Subcutaneous abdominal adipose tissue (tissue), 5 donors: ENCODE measurements at regions not wholly inside any gene's neighbourhood (a gene's known extent, or its start where the extent isn't known, plus 50 kb on each side); places are given as distances from the start of the nearest gene placed in this dataset.

Experiments used
- H3K27ac ChIP-seq: one replicate; pipeline ENCODE4 v1.7.0; 2013; ENCODE audit warnings: low read depth, mild to moderate bottlenecking, inconsistent platforms, low read length, moderate library complexity
- H3K27me3 ChIP-seq, 5 donors: one replicate each; pipeline ENCODE4 v1.7.0; 2013; ENCODE audit warnings: low read length in 5 of 5, inconsistent platforms in 1 of 5; ENCODE audit not compliant: control insufficient read depth in 5 of 5, insufficient read depth in 4 of 5
- H3K36me3 ChIP-seq, 5 donors: one replicate each; pipeline ENCODE4 v1.7.0; 2013; ENCODE audit warnings: low read length in 5 of 5; ENCODE audit not compliant: control insufficient read depth in 5 of 5, insufficient read depth in 5 of 5
- H3K4me1 ChIP-seq, 5 donors: one replicate each; pipeline ENCODE4 v1.7.0; 2013; ENCODE audit warnings: low read length in 5 of 5, mild to moderate bottlenecking in 3 of 5, moderate library complexity in 1 of 5; ENCODE audit not compliant: control insufficient read depth in 5 of 5, insufficient read depth in 5 of 5
- H3K4me3 ChIP-seq, 5 donors: one replicate each; pipeline ENCODE4 v1.7.0; 2013; ENCODE audit warnings: low read length in 5 of 5, low read depth in 1 of 5
- H3K9ac ChIP-seq, 5 donors: one replicate each; pipeline ENCODE4 v1.7.0; 2013; ENCODE audit warnings: low read length in 5 of 5, mild to moderate bottlenecking in 4 of 5, moderate library complexity in 3 of 5
- H3K9me3 ChIP-seq, 5 donors: one replicate each; pipeline ENCODE4 v1.7.0; 2013; ENCODE audit warnings: low read length in 5 of 5; ENCODE audit not compliant: control insufficient read depth in 5 of 5
- donor health status: healthy.
- donor health status: healthy.
- donor health status: healthy.
- donor health status: healthy.
- donor health status: healthy.

DNA sequence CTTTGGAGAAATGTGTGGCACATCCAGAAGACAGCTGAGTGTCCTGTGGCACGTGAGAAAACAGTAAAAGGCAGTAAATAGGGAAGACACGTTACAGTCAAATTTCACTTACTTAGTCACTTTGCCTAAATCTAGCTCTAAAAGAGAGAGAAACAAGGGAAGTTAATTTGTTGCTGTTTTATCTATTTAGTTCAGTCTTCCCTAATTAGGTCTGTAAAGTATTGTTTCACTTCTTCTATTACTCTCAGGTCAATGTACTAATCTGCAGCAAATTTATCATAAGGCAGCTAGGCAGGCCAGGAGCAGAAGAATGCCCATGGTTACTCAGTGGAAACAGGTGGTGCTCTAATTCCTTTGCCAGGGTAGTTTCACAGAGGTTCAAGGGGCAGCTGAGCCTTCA lies 124.3 kb upstream of the CNR1 start:
- H3K27ac ChIP-seq = no peak overlapping the region

GRCh38 chr6:88287696-88288095 lies 121.5 kb upstream of the CNR1 start:
- no peaks in the 10 kb centered on the region for H3K27me3 ChIP-seq
- H3K9me3 ChIP-seq = peaks cover 6 to 22% (median 11%) of the 10 kb centered on the region in 5 donors
- H3K4me3 ChIP-seq = no peak overlapping the region
- H3K27ac ChIP-seq = no peak overlapping the region
- no peak overlapping the region for H3K9ac ChIP-seq
- no peaks in the 10 kb centered on the region for H3K4me1 ChIP-seq
- H3K36me3 ChIP-seq = no peaks in the 10 kb centered on the region

More for the DNA sequence above, 124.3 kb upstream of the CNR1 start:
- Histone ChIP-seq H3K4me1 (no peaks in the 10 kb centered on the region), H3K36me3 (no peaks in the 10 kb centered on the region), H3K4me3 (no peak overlapping the region), H3K9me3 (peaks cover 3 to 22% (median 9%) of the 10 kb centered on the region in 5 donors), H3K9ac (no peak overlapping the region), H3K27me3 (no peaks in the 10 kb centered on the region)

GRCh38 chr6:88276331-88276730 lies 110.2 kb upstream of the CNR1 start:
- H3K9ac ChIP-seq = no peak overlapping the region
- H3K27ac ChIP-seq = no peak overlapping the region
- peaks cover 0 to 4% (median 0%) of the 10 kb centered on the region in 5 donors for H3K9me3 ChIP-seq
- H3K4me3 ChIP-seq = no peak overlapping the region
- H3K4me1 ChIP-seq = no peaks in the 10 kb centered on the region
- no peaks in the 10 kb centered on the region for H3K27me3 ChIP-seq
- no peaks in the 10 kb centered on the region for H3K36me3 ChIP-seq

- peaks cover 0 to 3% (median 0%) of the 10 kb centered on the region in 5 donors for H3K27me3 ChIP-seq
- no peak overlapping the region for H3K4me3 ChIP-seq
- H3K9ac ChIP-seq = no peak overlapping the region
- H3K27ac ChIP-seq = no peak overlapping the region
- no peaks in the 10 kb centered on the region for H3K36me3 ChIP-seq
- no peaks in the 10 kb centered on the region for H3K4me1 ChIP-seq
- no peaks in the 10 kb centered on the region for H3K9me3 ChIP-seq
These were observed 102.4 kb upstream of the CNR1 start for GRCh38 chr6:88268508-88268907.

- no peak overlapping the region for H3K4me3 ChIP-seq
- H3K4me1 ChIP-seq = no peaks in the 10 kb centered on the region
- no peaks in the 10 kb centered on the region for H3K9me3 ChIP-seq
- no peaks in the 10 kb centered on the region for H3K36me3 ChIP-seq
- no peak overlapping the region for H3K27ac ChIP-seq
- H3K27me3 ChIP-seq = peaks cover 0 to 3% (median 0%) of the 10 kb centered on the region in 5 donors
- no peak overlapping the region for H3K9ac ChIP-seq
These were observed 100.0 kb upstream of the CNR1 start for GRCh38 chr6:88266126-88266525.

DNA sequence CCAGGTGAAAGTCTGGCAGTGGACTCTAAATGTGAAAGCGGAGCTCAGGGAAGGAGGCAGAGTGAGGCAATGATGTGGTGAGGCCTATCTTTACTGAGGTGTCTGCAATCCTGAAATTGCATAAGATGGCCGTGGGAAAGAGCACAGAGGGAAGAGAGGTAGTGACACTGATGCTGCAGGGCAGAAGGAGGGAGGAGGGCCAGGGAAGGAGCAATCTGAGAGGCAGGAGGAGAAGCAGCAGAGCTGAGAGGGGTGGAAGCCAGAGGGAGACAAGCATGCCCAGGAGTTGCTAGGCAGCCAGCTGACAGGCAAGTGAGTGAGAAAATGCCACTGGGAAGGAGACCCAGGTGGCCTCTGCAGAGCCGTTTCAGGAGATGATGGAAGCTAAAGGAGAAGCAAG lies 97.4 kb upstream of the CNR1 start:
- Histone ChIP-seq H3K27ac (no peak overlapping the region), H3K36me3 (no peaks in the 10 kb centered on the region), H3K4me3 (no peak overlapping the region), H3K9ac (no peak overlapping the region), H3K9me3 (no peaks in the 10 kb centered on the region), H3K4me1 (no peaks in the 10 kb centered on the region), H3K27me3 (peaks cover 0 to 2% (median 0%) of the 10 kb centered on the region in 5 donors)

GRCh38 chr6:88262332-88262731 lies 96.2 kb upstream of the CNR1 start:
- Histone ChIP-seq H3K9me3 (no peaks in the 10 kb centered on the region), H3K27me3 (no peaks in the 10 kb centered on the region), H3K4me1 (no peaks in the 10 kb centered on the region), H3K27ac (no peak overlapping the region), H3K36me3 (no peaks in the 10 kb centered on the region), H3K9ac (no peak overlapping the region), H3K4me3 (no peak overlapping the region)

DNA sequence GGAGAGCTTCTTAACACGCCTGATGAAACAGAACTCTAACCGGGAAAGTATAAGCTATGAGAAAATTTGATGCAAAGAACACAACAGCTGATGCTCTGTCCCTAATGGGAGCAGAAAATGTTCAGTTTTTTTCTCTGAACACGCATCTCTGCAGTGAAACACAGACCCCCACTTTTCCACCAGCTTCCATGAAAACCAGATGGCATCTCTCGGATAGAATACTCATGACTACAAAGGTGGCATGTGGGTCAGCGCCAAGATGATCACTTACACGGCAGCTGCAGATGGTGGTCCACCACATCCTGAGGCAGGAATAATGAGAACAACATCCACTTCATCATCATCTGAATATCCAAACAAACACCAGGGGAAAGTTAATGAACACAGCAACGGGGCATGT lies 85.2 kb upstream of the CNR1 start:
- no peak overlapping the region for H3K27ac ChIP-seq
- no peaks in the 10 kb centered on the region for H3K36me3 ChIP-seq
- no peaks in the 10 kb centered on the region for H3K9me3 ChIP-seq

GRCh38 chr6:88248709-88249321 lies 82.7 kb upstream of the CNR1 start:
- Histone ChIP-seq H3K9ac (no peak overlapping the region), H3K27ac (no peak overlapping the region), H3K36me3 (no peaks in the 10 kb centered on the region), H3K4me3 (no peak overlapping the region), H3K9me3 (no peaks in the 10 kb centered on the region), H3K27me3 (no peaks in the 10 kb centered on the region), H3K4me1 (no peaks in the 10 kb centered on the region)

More for the DNA sequence above, 85.2 kb upstream of the CNR1 start:
- Histone ChIP-seq H3K4me1 (no peaks in the 10 kb centered on the region), H3K9ac (no peak overlapping the region), H3K27me3 (no peaks in the 10 kb centered on the region), H3K4me3 (no peak overlapping the region)

GRCh38 chr6:88246654-88247053 lies 80.5 kb upstream of the CNR1 start:
- Histone ChIP-seq H3K9ac (no peak overlapping the region), H3K9me3 (no peaks in the 10 kb centered on the region), H3K4me1 (no peaks in the 10 kb centered on the region), H3K27ac (no peak overlapping the region), H3K4me3 (no peak overlapping the region), H3K36me3 (no peaks in the 10 kb centered on the region), H3K27me3 (no peaks in the 10 kb centered on the region)
